HG03095 (cell line): ENCODE measurements at regions not wholly inside any gene's neighbourhood (a gene's known extent, or its start where the extent isn't known, plus 50 kb on each side); places are given as distances from the start of the nearest gene placed in this dataset.
"Not testable (repeated sequence)": the region's sequence is repeated elsewhere in the genome, so short reads cannot be mapped to it uniquely, and the experiment has no call there.

Source experiments
- ATAC-seq: cut with Tn5 transposase; IDR thresholded peaks from one replicate; pipeline ENCODE4 v1.9.1; 2021; ENCODE audit warnings: moderate library complexity; ENCODE audit not compliant: unreplicated experiment

GRCh38 chr2:8231902-8232301, 450.0 kb upstream of the ID2 start:
- ATAC-seq, result no peak

- no peak for ATAC-seq
These were observed 449.0 kb upstream of the ID2 start for GRCh38 chr2:8232871-8233270.

GRCh38 chr2:8234253-8234652, 447.6 kb upstream of the ID2 start:
- ATAC-seq, result peak; percentile 36

- peak; percentile 96 for ATAC-seq
These were observed 447.0 kb upstream of the ID2 start for GRCh38 chr2:8234757-8235374.

- ATAC-seq, result no peak
These were observed 446.4 kb upstream of the ID2 start for GRCh38 chr2:8235419-8235818.

GRCh38 chr2:8236391-8236790, 445.5 kb upstream of the ID2 start:
- ATAC-seq, result no peak

- no peak for ATAC-seq
These were observed 443.2 kb upstream of the ID2 start for GRCh38 chr2:8238521-8239230.

- ATAC-seq, result no peak
These were observed 442.2 kb upstream of the ID2 start for GRCh38 chr2:8239531-8240088.

GRCh38 chr2:8241317-8241716, 440.5 kb upstream of the ID2 start:
- no peak for ATAC-seq

- ATAC-seq, result no peak
These were observed 439.1 kb upstream of the ID2 start for GRCh38 chr2:8242739-8243138.

GRCh38 chr2:8243748-8244400, 438.0 kb upstream of the ID2 start:
- no peak for ATAC-seq

- no peak for ATAC-seq
These were observed 437.2 kb upstream of the ID2 start for GRCh38 chr2:8244639-8245038.

- no peak for ATAC-seq
These were observed 435.7 kb upstream of the ID2 start for GRCh38 chr2:8246137-8246536.

GRCh38 chr2:8247905-8248622, 433.8 kb upstream of the ID2 start:
- no peak for ATAC-seq

GRCh38 chr2:8248623-8248957, 433.3 kb upstream of the ID2 start:
- ATAC-seq, result no peak

- no peak for ATAC-seq
These were observed 432.7 kb upstream of the ID2 start for GRCh38 chr2:8249141-8249540.

GRCh38 chr2:8249769-8250168, 432.1 kb upstream of the ID2 start:
- ATAC-seq, result no peak

- ATAC-seq, result not testable (repeated sequence)
These were observed 431.6 kb upstream of the ID2 start for GRCh38 chr2:8250290-8250689.

GRCh38 chr2:8251291-8251690, 430.6 kb upstream of the ID2 start:
- no peak for ATAC-seq

GRCh38 chr2:8251856-8252255, 430.0 kb upstream of the ID2 start:
- no peak for ATAC-seq

- peak; percentile 89 for ATAC-seq
These were observed 428.7 kb upstream of the ID2 start for GRCh38 chr2:8252997-8253694.
